HG02938 (cell line): ENCODE measurements at regions not wholly inside any gene's neighbourhood (a gene's known extent, or its start where the extent isn't known, plus 50 kb on each side); places are given as distances from the start of the nearest gene placed in this dataset.

Source experiments
- ATAC-seq: cut with Tn5 transposase; IDR thresholded peaks from one replicate; pipeline ENCODE4 v1.9.1; 2021; ENCODE audit warnings: mild to moderate bottlenecking, moderate library complexity; ENCODE audit not compliant: unreplicated experiment

- no peak for ATAC-seq
Observed at GRCh38 chr1:98049370-98050135, 128.7 kb upstream of the DPYD start.

- no peak for ATAC-seq
Observed at GRCh38 chr1:98048751-98049325, 128.0 kb upstream of the DPYD start.

GRCh38 chr1:98048244-98048643 lies 127.4 kb upstream of the DPYD start:
- ATAC-seq = peak; percentile 66

GRCh38 chr1:98047171-98047570 lies 126.3 kb upstream of the DPYD start:
- ATAC-seq = no peak

- no peak for ATAC-seq
Observed at GRCh38 chr1:98045767-98046641, 125.2 kb upstream of the DPYD start.

- ATAC-seq = no peak
Observed at GRCh38 chr1:98045211-98045766, 124.5 kb upstream of the DPYD start.

GRCh38 chr1:98044766-98045165 lies 123.9 kb upstream of the DPYD start:
- no peak for ATAC-seq

- ATAC-seq = no peak
Observed at GRCh38 chr1:98044071-98044697, 123.3 kb upstream of the DPYD start.

GRCh38 chr1:98035602-98036002 lies 114.8 kb upstream of the DPYD start:
- no peak for ATAC-seq

GRCh38 chr1:98034505-98034904 lies 113.7 kb upstream of the DPYD start:
- no peak for ATAC-seq

- ATAC-seq = no peak
Observed at GRCh38 chr1:98032958-98033357, 112.1 kb upstream of the DPYD start.

GRCh38 chr1:98030976-98031375 lies 110.1 kb upstream of the DPYD start:
- no peak for ATAC-seq

GRCh38 chr1:98030483-98030882 lies 109.6 kb upstream of the DPYD start:
- no peak for ATAC-seq

GRCh38 chr1:98028800-98029199 lies 108.0 kb upstream of the DPYD start:
- no peak for ATAC-seq

GRCh38 chr1:98027103-98027705 lies 106.4 kb upstream of the DPYD start:
- no peak for ATAC-seq

GRCh38 chr1:98025858-98026257 lies 105.0 kb upstream of the DPYD start:
- no peak for ATAC-seq

- no peak for ATAC-seq
Observed at GRCh38 chr1:98021126-98021525, 100.3 kb upstream of the DPYD start.

GRCh38 chr1:98019747-98020146 lies 98.9 kb upstream of the DPYD start:
- ATAC-seq = no peak

- no peak for ATAC-seq
Observed at GRCh38 chr1:98018074-98018473, 97.2 kb upstream of the DPYD start.

- no peak for ATAC-seq
Observed at GRCh38 chr1:98017184-98017583, 96.3 kb upstream of the DPYD start.

GRCh38 chr1:98008373-98008772 lies 87.5 kb upstream of the DPYD start:
- no peak for ATAC-seq
